GM23338 (cell line): ENCODE measurements at regions not wholly inside any gene's neighbourhood (a gene's known extent, or its start where the extent isn't known, plus 50 kb on each side); places are given as distances from the start of the nearest gene placed in this dataset.

Experiments
- ATAC-seq: fragments of 200-7000 bp; cut with Tn5 transposase; 3 replicates; pipeline ENCODE4 v1.9.1; 2020
- DNase-seq: peaks from one replicate; pipeline ENCODE4 v3.0.0-alpha.2; 2015; ENCODE audit warnings: low spot score
- H2AFZ ChIP-seq: fragments of 200-600 bp; sonication (generic); 2 replicates; pipeline ENCODE4 v1.8.0; 2016; ENCODE audit warnings: antibody characterized with exemption, mild to moderate bottlenecking, moderate library complexity
- H3F3A ChIP-seq: fragments of 200-600 bp; sonication (generic); replicated peaks from 2 replicates; pipeline ENCODE4 v1.8.0; 2017; ENCODE audit warnings: antibody characterized with exemption, mixed run types, low read depth
- H3K27ac ChIP-seq: fragments of 200-600 bp; sonication (generic); 2 replicates; pipeline ENCODE4 v1.6.1; 2016; ENCODE audit warnings: low read depth
- H3K27me3 ChIP-seq: fragments of 200-600 bp; sonication (generic); 2 replicates; pipeline ENCODE4 v1.8.0; 2016; ENCODE audit warnings: mild to moderate bottlenecking, mixed run types, moderate library complexity; ENCODE audit not compliant: insufficient read depth
- H3K36me3 ChIP-seq: fragments of 200-600 bp; sonication (generic); 2 replicates; pipeline ENCODE4 v1.8.0; 2016; ENCODE audit warnings: mild to moderate bottlenecking; ENCODE audit not compliant: insufficient read depth
- H3K4me1 ChIP-seq: fragments of 200-600 bp; sonication (generic); 2 replicates; pipeline ENCODE4 v1.8.0; 2016; ENCODE audit warnings: mild to moderate bottlenecking, moderate library complexity; ENCODE audit not compliant: insufficient read depth
- H3K4me2 ChIP-seq: fragments of 200-600 bp; sonication (generic); 2 replicates; pipeline ENCODE4 v1.7.1; 2017; ENCODE audit warnings: mixed run types
- H3K4me3 ChIP-seq: fragments of 200-600 bp; sonication (generic); 2 replicates; pipeline ENCODE4 v1.6.1; 2016; ENCODE audit warnings: mixed run types
- H3K79me2 ChIP-seq: fragments of 200-600 bp; sonication (generic); replicated peaks from 2 replicates; pipeline ENCODE4 v1.8.0; 2017; ENCODE audit warnings: mild to moderate bottlenecking; ENCODE audit not compliant: insufficient read depth
- H3K9me2 ChIP-seq: fragments of 200-600 bp; sonication (generic); 2 replicates; pipeline ENCODE4 v1.8.0; 2017; ENCODE audit not compliant: insufficient read depth
- H4K20me1 ChIP-seq: fragments of 200-600 bp; sonication (generic); replicated peaks from 2 replicates; pipeline ENCODE4 v1.8.0; 2017; ENCODE audit warnings: mild to moderate bottlenecking; ENCODE audit not compliant: insufficient read depth
- H3K27ac Mint-ChIP-seq: 2 replicates; pipeline ENCODE4 v1.8.0; 2020; ENCODE audit warnings: inconsistent platforms, mild to moderate bottlenecking, moderate library complexity, mixed read lengths
- H3K27me3 Mint-ChIP-seq: 3 replicates; pipeline ENCODE4 v1.8.0; 2022; ENCODE audit warnings: low read depth, mild to moderate bottlenecking, moderate library complexity, mixed read lengths, inconsistent platforms; ENCODE audit not compliant: insufficient read depth, poor library complexity
- H3K36me3 Mint-ChIP-seq: 3 replicates; pipeline ENCODE4 v1.8.0; 2021; ENCODE audit warnings: low read depth, mild to moderate bottlenecking, inconsistent platforms, moderate library complexity, mixed read lengths
- H3K4me1 Mint-ChIP-seq: 3 replicates; pipeline ENCODE4 v1.8.0; 2020; ENCODE audit warnings: mild to moderate bottlenecking, inconsistent platforms, mixed read lengths
- H3K4me3 Mint-ChIP-seq: 3 replicates; pipeline ENCODE4 v1.8.0; 2021; ENCODE audit warnings: moderate library complexity, mild to moderate bottlenecking, inconsistent platforms, mixed read lengths
- H3K9me3 Mint-ChIP-seq: 3 replicates; pipeline ENCODE4 v1.8.0; 2020; ENCODE audit warnings: moderate library complexity, mild to moderate bottlenecking, inconsistent platforms, mixed read lengths
- EZH2 ChIP-seq: fragments of 200-600 bp; sonication (generic); IDR thresholded peaks from one replicate; pipeline ENCODE4 v1.8.0; 2017; ENCODE audit warnings: antibody characterized with exemption, mild to moderate bottlenecking, low read depth; ENCODE audit not compliant: unreplicated experiment
- EZH2phosphoT487 ChIP-seq: fragments of 200-600 bp; sonication (generic); IDR thresholded peaks from one replicate; pipeline ENCODE4 v1.8.1; 2018; ENCODE audit warnings: antibody characterized with exemption; ENCODE audit not compliant: unreplicated experiment
- JUNB ChIP-seq: IDR thresholded peaks from one replicate; pipeline ENCODE4 v1.6.1; 2016; ENCODE audit warnings: antibody characterized with exemption; ENCODE audit not compliant: unreplicated experiment
- NANOG ChIP-seq: IDR thresholded peaks from 2 replicates; pipeline ENCODE4 v1.6.1; 2016; ENCODE audit warnings: antibody characterized with exemption, borderline replicate concordance
- STAT1 ChIP-seq: IDR thresholded peaks from one replicate; pipeline ENCODE4 v1.6.1; 2016; ENCODE audit warnings: antibody characterized with exemption; ENCODE audit not compliant: unreplicated experiment
- ZNF114 ChIP-seq: fragments of 250-450 bp; sonication (Bioruptor Pico); IDR thresholded peaks from 2 replicates; pipeline ENCODE4 v1.5.0; 2020; ENCODE audit warnings: mild to moderate bottlenecking, moderate library complexity
- ZNF331 ChIP-seq: fragments of 250-450 bp; sonication (Bioruptor Pico); IDR thresholded peaks from 2 replicates; pipeline ENCODE4 v1.5.0; 2020; ENCODE audit warnings: low read depth, mild to moderate bottlenecking, moderate library complexity
- TF ChIP-seq, protein P1 (sequence below): fragments of 250-450 bp; sonication (Bioruptor Pico); IDR thresholded peaks from 2 replicates; pipeline ENCODE4 v1.5.0; 2020; ENCODE audit warnings: mild to moderate bottlenecking, moderate library complexity
- TF ChIP-seq, protein P2 (sequence below): IDR thresholded peaks from 2 replicates; pipeline ENCODE4 v1.6.1; 2016; ENCODE audit warnings: antibody characterized with exemption

DNA sequence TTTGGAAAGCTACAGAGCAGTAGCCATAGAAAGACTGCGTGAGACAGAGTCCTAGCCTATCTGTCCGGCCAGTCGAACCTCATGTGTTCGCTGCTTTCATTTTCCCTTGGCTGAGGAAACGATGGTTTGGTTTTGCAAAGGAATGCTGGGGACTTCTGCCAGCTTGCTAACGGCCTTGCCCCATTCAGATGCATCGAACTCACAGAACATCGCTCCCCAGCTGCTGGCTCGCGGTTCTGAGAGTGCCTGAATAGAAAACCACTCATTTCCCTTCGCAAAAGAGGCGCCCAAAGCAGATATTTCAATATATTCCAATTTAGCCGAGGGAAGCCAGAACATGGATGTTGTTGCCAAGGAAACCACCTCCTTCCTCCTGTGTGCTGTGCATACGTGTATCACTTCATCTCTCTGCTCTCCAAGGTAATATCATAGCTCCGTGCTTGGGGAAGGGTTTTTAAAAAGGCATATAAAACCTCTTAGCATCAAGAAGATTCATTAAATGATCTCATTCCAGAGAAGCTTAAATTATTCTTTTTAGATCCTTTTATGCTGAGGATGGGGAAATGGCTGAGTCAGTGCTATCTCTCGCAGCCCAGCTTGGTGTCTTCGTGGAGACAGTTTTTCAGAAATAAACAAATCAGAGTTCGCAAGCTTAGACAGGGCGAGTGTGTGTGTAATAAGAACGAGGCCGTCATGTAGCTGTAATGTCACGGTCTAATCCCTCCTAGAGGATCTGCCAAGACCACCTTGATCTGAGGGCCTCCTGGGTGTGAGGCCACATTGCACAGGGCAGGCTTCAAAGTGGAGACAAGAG is 215.2 kb downstream of the RPS24 start (continued):
- TF ChIP-seq, protein P1, sequence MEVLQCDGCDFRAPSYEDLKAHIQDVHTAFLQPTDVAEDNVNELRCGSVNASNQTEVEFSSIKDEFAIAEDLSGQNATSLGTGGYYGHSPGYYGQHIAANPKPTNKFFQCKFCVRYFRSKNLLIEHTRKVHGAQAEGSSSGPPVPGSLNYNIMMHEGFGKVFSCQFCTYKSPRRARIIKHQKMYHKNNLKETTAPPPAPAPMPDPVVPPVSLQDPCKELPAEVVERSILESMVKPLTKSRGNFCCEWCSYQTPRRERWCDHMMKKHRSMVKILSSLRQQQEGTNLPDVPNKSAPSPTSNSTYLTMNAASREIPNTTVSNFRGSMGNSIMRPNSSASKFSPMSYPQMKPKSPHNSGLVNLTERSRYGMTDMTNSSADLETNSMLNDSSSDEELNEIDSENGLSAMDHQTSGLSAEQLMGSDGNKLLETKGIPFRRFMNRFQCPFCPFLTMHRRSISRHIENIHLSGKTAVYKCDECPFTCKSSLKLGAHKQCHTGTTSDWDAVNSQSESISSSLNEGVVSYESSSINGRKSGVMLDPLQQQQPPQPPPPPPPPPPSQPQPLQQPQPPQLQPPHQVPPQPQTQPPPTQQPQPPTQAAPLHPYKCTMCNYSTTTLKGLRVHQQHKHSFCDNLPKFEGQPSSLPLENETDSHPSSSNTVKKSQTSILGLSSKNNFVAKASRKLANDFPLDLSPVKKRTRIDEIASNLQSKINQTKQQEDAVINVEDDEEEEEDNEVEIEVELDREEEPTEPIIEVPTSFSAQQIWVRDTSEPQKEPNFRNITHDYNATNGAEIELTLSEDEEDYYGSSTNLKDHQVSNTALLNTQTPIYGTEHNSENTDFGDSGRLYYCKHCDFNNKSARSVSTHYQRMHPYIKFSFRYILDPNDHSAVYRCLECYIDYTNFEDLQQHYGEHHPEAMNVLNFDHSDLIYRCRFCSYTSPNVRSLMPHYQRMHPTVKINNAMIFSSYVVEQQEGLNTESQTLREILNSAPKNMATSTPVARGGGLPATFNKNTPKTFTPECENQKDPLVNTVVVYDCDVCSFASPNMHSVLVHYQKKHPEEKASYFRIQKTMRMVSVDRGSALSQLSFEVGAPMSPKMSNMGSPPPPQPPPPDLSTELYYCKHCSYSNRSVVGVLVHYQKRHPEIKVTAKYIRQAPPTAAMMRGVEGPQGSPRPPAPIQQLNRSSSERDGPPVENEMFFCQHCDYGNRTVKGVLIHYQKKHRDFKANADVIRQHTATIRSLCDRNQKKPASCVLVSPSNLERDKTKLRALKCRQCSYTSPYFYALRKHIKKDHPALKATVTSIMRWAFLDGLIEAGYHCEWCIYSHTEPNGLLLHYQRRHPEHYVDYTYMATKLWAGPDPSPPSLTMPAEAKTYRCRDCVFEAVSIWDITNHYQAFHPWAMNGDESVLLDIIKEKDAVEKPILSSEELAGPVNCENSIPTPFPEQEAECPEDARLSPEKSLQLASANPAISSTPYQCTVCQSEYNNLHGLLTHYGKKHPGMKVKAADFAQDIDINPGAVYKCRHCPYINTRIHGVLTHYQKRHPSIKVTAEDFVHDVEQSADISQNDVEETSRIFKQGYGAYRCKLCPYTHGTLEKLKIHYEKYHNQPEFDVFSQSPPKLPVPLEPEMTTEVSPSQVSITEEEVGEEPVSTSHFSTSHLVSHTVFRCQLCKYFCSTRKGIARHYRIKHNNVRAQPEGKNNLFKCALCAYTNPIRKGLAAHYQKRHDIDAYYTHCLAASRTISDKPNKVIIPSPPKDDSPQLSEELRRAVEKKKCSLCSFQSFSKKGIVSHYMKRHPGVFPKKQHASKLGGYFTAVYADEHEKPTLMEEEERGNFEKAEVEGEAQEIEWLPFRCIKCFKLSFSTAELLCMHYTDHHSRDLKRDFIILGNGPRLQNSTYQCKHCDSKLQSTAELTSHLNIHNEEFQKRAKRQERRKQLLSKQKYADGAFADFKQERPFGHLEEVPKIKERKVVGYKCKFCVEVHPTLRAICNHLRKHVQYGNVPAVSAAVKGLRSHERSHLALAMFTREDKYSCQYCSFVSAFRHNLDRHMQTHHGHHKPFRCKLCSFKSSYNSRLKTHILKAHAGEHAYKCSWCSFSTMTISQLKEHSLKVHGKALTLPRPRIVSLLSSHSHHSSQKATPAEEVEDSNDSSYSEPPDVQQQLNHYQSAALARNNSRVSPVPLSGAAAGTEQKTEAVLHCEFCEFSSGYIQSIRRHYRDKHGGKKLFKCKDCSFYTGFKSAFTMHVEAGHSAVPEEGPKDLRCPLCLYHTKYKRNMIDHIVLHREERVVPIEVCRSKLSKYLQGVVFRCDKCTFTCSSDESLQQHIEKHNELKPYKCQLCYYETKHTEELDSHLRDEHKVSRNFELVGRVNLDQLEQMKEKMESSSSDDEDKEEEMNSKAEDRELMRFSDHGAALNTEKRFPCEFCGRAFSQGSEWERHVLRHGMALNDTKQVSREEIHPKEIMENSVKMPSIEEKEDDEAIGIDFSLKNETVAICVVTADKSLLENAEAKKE (CRISPR knock-in tag), result no peak
- TF ChIP-seq EZH2 (no peak), JUNB (no peak), EZH2phosphoT487 (no peak)

DNA sequence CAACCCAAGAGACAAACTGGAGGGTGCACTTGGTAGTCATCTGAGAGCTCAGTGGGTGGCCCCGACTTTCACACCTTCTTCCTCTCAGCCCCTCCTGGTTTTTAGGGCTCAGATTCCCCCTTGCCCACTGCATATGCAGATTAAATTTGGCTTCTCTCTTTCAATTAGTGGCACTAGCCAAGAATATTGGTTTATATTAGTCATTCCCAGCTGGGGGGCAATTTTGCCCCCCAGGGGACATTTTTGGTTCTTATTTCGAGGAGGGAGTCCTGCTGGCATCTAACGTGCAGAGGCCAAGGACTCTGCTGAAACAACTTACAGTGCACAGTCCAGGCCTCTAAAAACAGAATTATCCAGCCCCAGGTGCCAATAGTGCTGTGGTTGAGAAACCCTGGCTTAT is 216.0 kb downstream of the RPS24 start:
- H3K36me3 Mint-ChIP-seq, result peaks cover 6% of the 10 kb centered on the region; the same call in 1 of the 3 replicates
- no peaks in the 10 kb centered on the region for H3K79me2 ChIP-seq

More for the DNA sequence above, 216.0 kb downstream of the RPS24 start:
- Histone ChIP-seq H4K20me1 (no peaks in the 10 kb centered on the region), H3K4me3 (no peak overlapping the region), H3K4me1 (no peaks in the 10 kb centered on the region), H3K27ac (no peak overlapping the region), H2AFZ (no peak overlapping the region), H3K27me3 (no peaks in the 10 kb centered on the region), H3K36me3 (no peaks in the 10 kb centered on the region), H3K4me2 (no peak overlapping the region), H3K9me2 (no peaks in the 10 kb centered on the region), H3F3A (no peaks in the 10 kb centered on the region)
- Mint-ChIP-seq H3K27me3 (peaks cover 5% of the 10 kb centered on the region), H3K9me3 (peaks cover 15% of the 10 kb centered on the region; the same call in 2 of the 3 replicates), H3K27ac (no peak overlapping the region), H3K4me1 (peaks cover 8% of the 10 kb centered on the region), H3K4me3 (no peak overlapping the region)
- TF ChIP-seq, protein P2, sequence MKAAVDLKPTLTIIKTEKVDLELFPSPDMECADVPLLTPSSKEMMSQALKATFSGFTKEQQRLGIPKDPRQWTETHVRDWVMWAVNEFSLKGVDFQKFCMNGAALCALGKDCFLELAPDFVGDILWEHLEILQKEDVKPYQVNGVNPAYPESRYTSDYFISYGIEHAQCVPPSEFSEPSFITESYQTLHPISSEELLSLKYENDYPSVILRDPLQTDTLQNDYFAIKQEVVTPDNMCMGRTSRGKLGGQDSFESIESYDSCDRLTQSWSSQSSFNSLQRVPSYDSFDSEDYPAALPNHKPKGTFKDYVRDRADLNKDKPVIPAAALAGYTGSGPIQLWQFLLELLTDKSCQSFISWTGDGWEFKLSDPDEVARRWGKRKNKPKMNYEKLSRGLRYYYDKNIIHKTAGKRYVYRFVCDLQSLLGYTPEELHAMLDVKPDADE, result no peak
- TF ChIP-seq ZNF331 (no peak), STAT1 (no peak), ZNF114 (CRISPR knock-in tag) (no peak), NANOG (no peak)
- no peak for DNase-seq
- ATAC-seq, result no peak
